ENCODE measurements at regions not wholly inside any gene's neighbourhood (a gene's known extent, or its start where the extent isn't known, plus 50 kb on each side); places are given as distances from the start of the nearest gene placed in this dataset.

DNA sequence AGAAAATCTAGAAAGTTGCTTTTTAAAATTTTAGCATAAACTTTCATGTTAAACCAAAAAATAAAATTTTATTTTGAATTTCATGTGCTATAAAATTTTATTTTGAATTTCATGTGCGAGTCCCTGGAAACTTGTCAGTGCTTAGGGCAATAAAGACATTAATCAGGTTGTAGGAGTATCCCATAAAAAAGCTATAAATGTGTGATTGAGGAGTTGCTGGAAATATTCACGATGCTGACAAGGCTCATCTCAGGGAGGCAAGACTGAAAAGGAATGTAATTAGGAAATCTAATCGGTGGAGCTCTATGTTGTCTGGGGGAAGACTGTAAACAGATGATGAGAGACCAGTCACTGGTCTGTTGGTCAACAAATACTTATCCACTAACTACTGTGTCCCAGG is 117.9 kb downstream of the LRIG2 start:
- H4K20me1 ChIP-seq (ENCODE audit: insufficient read depth, low read length): no peaks in the 10 kb centered on the region
- ATAC-seq (no peak), FAIRE-seq (no peak), DNase-seq (ENCODE audit: low spot score) (no peak)
- in situ Hi-C loops (cut with HindIII; ENCODE audit: extremely low pct_ligation_motif_present, low pct_unique_long_range_greater_than_20kb) (no loop called here), intact Hi-C loops (cut with micrococcal nuclease; ENCODE audit: unreplicated experiment) (no loop called here)
- no peaks in the 10 kb centered on the region for H3K79me2 ChIP-seq (ENCODE audit: insufficient read depth, low read length)
- TF ChIP-seq DMAP1 (CRISPR knock-in tag; IDR thresholded peaks at IDR 0.05) (no peak), RFX3 (CRISPR knock-in tag; IDR thresholded peaks at IDR 0.05) (no peak)
- TF ChIP-seq, protein P1, sequence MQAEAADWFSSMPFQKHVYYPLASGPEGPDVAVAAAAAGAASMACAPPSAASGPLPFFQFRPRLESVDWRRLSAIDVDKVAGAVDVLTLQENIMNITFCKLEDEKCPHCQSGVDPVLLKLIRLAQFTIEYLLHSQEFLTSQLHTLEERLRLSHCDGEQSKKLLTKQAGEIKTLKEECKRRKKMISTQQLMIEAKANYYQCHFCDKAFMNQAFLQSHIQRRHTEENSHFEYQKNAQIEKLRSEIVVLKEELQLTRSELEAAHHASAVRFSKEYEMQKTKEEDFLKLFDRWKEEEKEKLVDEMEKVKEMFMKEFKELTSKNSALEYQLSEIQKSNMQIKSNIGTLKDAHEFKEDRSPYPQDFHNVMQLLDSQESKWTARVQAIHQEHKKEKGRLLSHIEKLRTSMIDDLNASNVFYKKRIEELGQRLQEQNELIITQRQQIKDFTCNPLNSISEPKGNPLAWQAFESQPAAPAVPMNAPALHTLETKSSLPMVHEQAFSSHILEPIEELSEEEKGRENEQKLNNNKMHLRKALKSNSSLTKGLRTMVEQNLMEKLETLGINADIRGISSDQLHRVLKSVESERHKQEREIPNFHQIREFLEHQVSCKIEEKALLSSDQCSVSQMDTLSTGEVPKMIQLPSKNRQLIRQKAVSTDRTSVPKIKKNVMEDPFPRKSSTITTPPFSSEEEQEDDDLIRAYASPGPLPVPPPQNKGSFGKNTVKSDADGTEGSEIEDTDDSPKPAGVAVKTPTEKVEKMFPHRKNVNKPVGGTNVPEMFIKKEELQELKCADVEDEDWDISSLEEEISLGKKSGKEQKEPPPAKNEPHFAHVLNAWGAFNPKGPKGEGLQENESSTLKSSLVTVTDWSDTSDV (CRISPR knock-in tag; IDR thresholded peaks at IDR 0.05): no peak
- POLR2A ChIA-PET: no interaction called here
- H3K27ac ChIP-seq (ENCODE audit: extremely low read length, insufficient read depth, low read length): no peak overlapping the region
- 33% methylated on average over 3 of the region's 3 CpGs for WGBS (ENCODE audit: low lambda C conversion rate)
- H3K4me1 ChIP-seq (ENCODE audit: insufficient read depth, low read length): no peaks in the 10 kb centered on the region
- H3K4me3 ChIP-seq (replicated peaks in 1 of 3; ENCODE audit: insufficient read depth in 1 of 3, low read depth in 2 of 3, low read length in 3 of 3): no peak overlapping the region
- H3K9ac ChIP-seq (ENCODE audit: insufficient read depth, low read depth, low read length): no peak overlapping the region
- no TSS peak for BruUV-seq (replicated peaks)
- CTCF ChIA-PET (ENCODE audit: low intra/inter-chr PET ratio, low total read pairs): no interaction called here
- H2AFZ ChIP-seq (ENCODE audit: low read length): no peak overlapping the region
- H3K27me3 ChIP-seq (ENCODE audit: control insufficient read depth in 1 of 2, insufficient read depth in 2 of 2, low read length in 2 of 2): 0 out of 5 replicates have a peak, but pooled peaks cover 0 to 2% of the 10 kb centered on the region in 2 experiments
- no peaks in the 10 kb centered on the region for H3K36me3 ChIP-seq (replicated peaks in 1 of 2; ENCODE audit: control insufficient read depth in 1 of 2, insufficient read depth in 2 of 2, low read length in 2 of 2)
- H3K4me2 ChIP-seq (ENCODE audit: low read depth, low read length): no peak overlapping the region
- no peaks in the 10 kb centered on the region for H3K9me3 ChIP-seq (ENCODE audit: low read length)

DNA sequence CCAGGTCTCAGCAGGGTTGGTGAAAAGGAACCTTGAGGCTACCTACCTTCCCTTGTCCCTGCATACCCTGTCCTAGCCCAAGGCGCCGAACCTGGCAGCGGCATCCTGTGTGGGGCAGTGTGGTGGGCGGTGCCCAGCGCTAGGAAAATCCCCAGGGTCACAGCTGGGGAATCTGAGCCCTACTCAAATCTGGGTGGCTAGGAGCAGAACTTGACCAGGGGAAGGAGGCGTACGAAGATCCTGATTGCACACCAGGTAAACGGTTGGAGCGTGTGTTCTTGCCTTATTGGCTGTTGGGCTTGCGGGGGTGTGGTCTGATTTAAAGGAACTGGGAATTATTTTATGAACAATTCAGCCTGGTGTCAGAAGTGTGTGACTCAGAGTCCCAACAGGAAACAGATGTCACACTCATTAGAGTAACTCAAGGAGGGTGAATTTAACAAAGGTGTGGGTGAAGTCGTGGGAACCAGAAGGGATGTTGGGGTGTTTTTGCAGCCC is 118.6 kb downstream of the LRIG2 start:
- 73% methylated on average over 11 of the region's 11 CpGs for WGBS (ENCODE audit: low lambda C conversion rate)
- no peak for ATAC-seq
- no peak overlapping the region for H3K4me3 ChIP-seq (replicated peaks in 1 of 3; ENCODE audit: insufficient read depth in 1 of 3, low read depth in 2 of 3, low read length in 3 of 3)
- H4K20me1 ChIP-seq (ENCODE audit: insufficient read depth, low read length): no peaks in the 10 kb centered on the region
- no peaks in the 10 kb centered on the region for H3K9me3 ChIP-seq (ENCODE audit: low read length)
- H3K9ac ChIP-seq (ENCODE audit: insufficient read depth, low read depth, low read length): no peak overlapping the region
- intact Hi-C loops (cut with micrococcal nuclease; ENCODE audit: unreplicated experiment): no loop called here
- no peak overlapping the region for H3K4me2 ChIP-seq (ENCODE audit: low read depth, low read length)
- in situ Hi-C loops (cut with HindIII; ENCODE audit: extremely low pct_ligation_motif_present, low pct_unique_long_range_greater_than_20kb): no loop called here
- POLR2A ChIA-PET: no interaction called here
- FAIRE-seq: no peak
- no peaks in the 10 kb centered on the region for H3K79me2 ChIP-seq (ENCODE audit: insufficient read depth, low read length)
- no peaks in the 10 kb centered on the region for H3K4me1 ChIP-seq (ENCODE audit: insufficient read depth, low read length)
- CTCF ChIA-PET (ENCODE audit: low intra/inter-chr PET ratio, low total read pairs): no interaction called here
- H3K27ac ChIP-seq (ENCODE audit: extremely low read length, insufficient read depth, low read length): no peak overlapping the region
- no peaks in the 10 kb centered on the region for H3K36me3 ChIP-seq (replicated peaks in 1 of 2; ENCODE audit: control insufficient read depth in 1 of 2, insufficient read depth in 2 of 2, low read length in 2 of 2)
- DNase-seq (ENCODE audit: low spot score): no peak
- 0 out of 5 replicates have a peak, but pooled peaks cover 0 to 2% of the 10 kb centered on the region in 2 experiments for H3K27me3 ChIP-seq (ENCODE audit: control insufficient read depth in 1 of 2, insufficient read depth in 2 of 2, low read length in 2 of 2)
- no peak overlapping the region for H2AFZ ChIP-seq (ENCODE audit: low read length)
- no TSS peak for BruUV-seq (replicated peaks)
- TF ChIP-seq SMAD1 (CRISPR knock-in tag; IDR thresholded peaks at IDR 0.05; ENCODE audit: borderline replicate concordance, low read depth) (no peak), PRPF4 (IDR thresholded peaks at IDR 0.05; ENCODE audit: low read depth, low read length, poor library complexity, severe bottlenecking) (no peak), SNAI1 (CRISPR knock-in tag; IDR thresholded peaks at IDR 0.05; ENCODE audit: borderline replicate concordance) (no peak), NRL (CRISPR knock-in tag; IDR thresholded peaks at IDR 0.05; ENCODE audit: borderline replicate concordance) (no peak), HNRNPH1 (optimal IDR thresholded peaks at IDR 0.05; ENCODE audit: low read depth, low read length) (no peak)
- TF ChIP-seq, protein P2, sequence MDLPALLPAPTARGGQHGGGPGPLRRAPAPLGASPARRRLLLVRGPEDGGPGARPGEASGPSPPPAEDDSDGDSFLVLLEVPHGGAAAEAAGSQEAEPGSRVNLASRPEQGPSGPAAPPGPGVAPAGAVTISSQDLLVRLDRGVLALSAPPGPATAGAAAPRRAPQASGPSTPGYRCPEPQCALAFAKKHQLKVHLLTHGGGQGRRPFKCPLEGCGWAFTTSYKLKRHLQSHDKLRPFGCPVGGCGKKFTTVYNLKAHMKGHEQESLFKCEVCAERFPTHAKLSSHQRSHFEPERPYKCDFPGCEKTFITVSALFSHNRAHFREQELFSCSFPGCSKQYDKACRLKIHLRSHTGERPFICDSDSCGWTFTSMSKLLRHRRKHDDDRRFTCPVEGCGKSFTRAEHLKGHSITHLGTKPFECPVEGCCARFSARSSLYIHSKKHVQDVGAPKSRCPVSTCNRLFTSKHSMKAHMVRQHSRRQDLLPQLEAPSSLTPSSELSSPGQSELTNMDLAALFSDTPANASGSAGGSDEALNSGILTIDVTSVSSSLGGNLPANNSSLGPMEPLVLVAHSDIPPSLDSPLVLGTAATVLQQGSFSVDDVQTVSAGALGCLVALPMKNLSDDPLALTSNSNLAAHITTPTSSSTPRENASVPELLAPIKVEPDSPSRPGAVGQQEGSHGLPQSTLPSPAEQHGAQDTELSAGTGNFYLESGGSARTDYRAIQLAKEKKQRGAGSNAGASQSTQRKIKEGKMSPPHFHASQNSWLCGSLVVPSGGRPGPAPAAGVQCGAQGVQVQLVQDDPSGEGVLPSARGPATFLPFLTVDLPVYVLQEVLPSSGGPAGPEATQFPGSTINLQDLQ (CRISPR knock-in tag; IDR thresholded peaks at IDR 0.05): no peak
